ENCODE measurements at regions not wholly inside any gene's neighbourhood (a gene's known extent, or its start where the extent isn't known, plus 50 kb on each side); places are given as distances from the start of the nearest gene placed in this dataset.
A peak's percentile ranks its signal among the peaks of the same experiment; 100 is the strongest.

DNA sequence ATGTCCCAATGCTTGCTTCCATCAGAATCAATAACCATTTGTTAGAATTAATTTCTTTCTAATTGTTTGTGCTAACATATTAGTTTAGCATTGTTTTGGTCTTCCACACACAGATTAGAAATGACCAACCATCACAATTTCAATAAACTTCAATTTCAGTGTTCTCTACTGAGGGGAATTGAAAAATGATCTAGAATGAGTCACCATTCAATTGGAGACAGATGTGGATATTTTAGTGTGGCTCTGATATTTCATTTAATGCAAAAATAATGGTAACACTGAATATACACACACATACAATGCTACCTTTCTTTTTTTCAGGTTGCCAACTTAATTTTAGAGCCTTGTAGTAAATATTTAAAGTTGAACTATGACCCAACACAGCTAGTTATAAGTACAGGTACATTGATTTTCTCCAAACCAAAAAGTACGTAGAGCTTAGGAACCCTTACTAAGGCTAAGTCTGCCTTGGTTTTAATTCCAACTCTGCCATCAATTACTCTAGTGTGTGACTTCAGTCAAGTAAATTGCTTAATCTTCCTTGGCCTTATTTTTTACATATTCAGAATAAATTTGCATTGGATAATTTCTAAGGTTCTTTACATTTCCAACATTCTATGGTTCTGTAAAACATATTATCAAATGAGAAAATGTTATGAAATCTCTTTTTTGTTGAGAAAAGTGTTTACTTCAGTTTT lies 143.9 kb downstream of the DMRTA1 start:
- Histone ChIP-seq H3K4me3 (no peak overlapping the region), H3K36me3 (no peaks in the 10 kb centered on the region), H3K4me1 (no peaks in the 10 kb centered on the region), H3K27ac (no peak overlapping the region), H3K27me3 (no peaks in the 10 kb centered on the region), H3K9me3 (no peaks in the 10 kb centered on the region)
- ATAC-seq (no peak), DNase-seq (no peak)
- no peak for TF ChIP-seq POLR2A (IDR thresholded peaks at IDR 0.05)
- in situ Hi-C loops (cut with MboI; ENCODE audit: low sequenced_read_pairs in 4 of 4), result no loop called here
- intact Hi-C loops (cut with DNase I; ENCODE audit: low total_unique reads), result no loop called here

DNA sequence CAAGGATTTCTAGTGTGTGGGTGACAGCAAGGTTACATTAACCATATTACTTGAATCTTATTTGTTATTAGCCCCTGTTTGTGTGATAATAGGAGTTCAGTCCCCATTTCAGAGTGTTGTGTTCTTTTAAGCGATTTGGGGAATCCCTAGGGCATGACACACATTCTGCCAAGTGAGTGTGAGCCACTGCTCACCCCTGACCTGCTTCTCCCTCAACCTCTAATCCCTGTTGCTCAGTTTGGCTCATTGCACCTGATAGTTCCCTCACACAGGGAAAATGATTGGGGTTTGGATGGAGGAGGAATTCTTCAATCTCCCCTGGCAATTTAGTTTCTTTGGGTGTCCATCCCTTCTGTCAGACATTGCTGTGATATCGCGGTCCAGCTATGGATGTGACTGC lies 149.2 kb downstream of the DMRTA1 start:
- in situ Hi-C loops (cut with MboI; ENCODE audit: low sequenced_read_pairs in 4 of 4), result no loop called here
- H3K36me3 ChIP-seq, result no peaks in the 10 kb centered on the region
- ATAC-seq (no peak), DNase-seq (no peak)
- H3K4me1 ChIP-seq, result no peaks in the 10 kb centered on the region
- H3K27me3 ChIP-seq, result no peaks in the 10 kb centered on the region
- H3K9me3 ChIP-seq, result no peaks in the 10 kb centered on the region
- no peak overlapping the region for H3K4me3 ChIP-seq
- intact Hi-C loops (cut with DNase I; ENCODE audit: low total_unique reads), result no loop called here
- TF ChIP-seq, protein P1, sequence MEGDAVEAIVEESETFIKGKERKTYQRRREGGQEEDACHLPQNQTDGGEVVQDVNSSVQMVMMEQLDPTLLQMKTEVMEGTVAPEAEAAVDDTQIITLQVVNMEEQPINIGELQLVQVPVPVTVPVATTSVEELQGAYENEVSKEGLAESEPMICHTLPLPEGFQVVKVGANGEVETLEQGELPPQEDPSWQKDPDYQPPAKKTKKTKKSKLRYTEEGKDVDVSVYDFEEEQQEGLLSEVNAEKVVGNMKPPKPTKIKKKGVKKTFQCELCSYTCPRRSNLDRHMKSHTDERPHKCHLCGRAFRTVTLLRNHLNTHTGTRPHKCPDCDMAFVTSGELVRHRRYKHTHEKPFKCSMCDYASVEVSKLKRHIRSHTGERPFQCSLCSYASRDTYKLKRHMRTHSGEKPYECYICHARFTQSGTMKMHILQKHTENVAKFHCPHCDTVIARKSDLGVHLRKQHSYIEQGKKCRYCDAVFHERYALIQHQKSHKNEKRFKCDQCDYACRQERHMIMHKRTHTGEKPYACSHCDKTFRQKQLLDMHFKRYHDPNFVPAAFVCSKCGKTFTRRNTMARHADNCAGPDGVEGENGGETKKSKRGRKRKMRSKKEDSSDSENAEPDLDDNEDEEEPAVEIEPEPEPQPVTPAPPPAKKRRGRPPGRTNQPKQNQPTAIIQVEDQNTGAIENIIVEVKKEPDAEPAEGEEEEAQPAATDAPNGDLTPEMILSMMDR (IDR thresholded peaks at IDR 0.05 in 4 of 5, conservative IDR thresholded peaks at IDR 0.05 in 1 of 5), result no peak
- no peak for TF ChIP-seq POLR2A (IDR thresholded peaks at IDR 0.05)
- H3K27ac ChIP-seq, result no peak overlapping the region

DNA sequence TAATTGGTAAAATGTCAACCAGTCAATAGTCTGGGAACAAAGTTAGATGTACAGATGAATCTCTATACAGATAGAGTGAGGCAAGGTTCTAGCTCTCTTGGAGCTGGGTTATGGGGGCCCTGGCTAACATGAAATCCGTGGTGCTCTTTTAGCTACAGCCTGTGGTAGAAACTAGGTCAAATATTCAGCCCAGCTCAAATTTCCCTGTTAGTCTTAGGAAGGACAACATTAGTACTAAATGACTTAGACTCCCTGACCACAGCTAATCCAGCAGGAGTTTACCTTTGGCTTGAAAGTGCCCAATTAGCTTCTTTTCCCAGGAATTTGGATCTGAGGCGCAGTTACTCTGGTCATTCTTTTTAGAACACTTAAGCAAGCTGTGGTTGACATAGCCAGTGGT lies 170.5 kb downstream of the DMRTA1 start:
- H3K9me3 ChIP-seq, result no peaks in the 10 kb centered on the region
- DNase-seq, result peak in 1 of 2 donors; percentile 11
- TF ChIP-seq, protein P1 (IDR thresholded peaks at IDR 0.05 in 4 of 5, conservative IDR thresholded peaks at IDR 0.05 in 1 of 5), result no peak
- no peak for TF ChIP-seq POLR2A (IDR thresholded peaks at IDR 0.05)
- in situ Hi-C loops (cut with MboI; ENCODE audit: low sequenced_read_pairs in 4 of 4), result no loop called here
- H3K27ac ChIP-seq, result peak overlapping the region; percentile 46 to 56 (median 50)
- H3K4me3 ChIP-seq, result no peak overlapping the region
- H3K27me3 ChIP-seq, result no peaks in the 10 kb centered on the region
- H3K4me1 ChIP-seq, result peaks cover 12 to 13% of the 10 kb centered on the region in 2 donors
- intact Hi-C loops (cut with DNase I; ENCODE audit: low total_unique reads), result loop anchor here (5.0 kb wide), 1 partner anchor 70 kb away; no protein-coding TSS in a partner anchor
- ATAC-seq, result peak; percentile 93 to 94
- no peaks in the 10 kb centered on the region for H3K36me3 ChIP-seq

DNA sequence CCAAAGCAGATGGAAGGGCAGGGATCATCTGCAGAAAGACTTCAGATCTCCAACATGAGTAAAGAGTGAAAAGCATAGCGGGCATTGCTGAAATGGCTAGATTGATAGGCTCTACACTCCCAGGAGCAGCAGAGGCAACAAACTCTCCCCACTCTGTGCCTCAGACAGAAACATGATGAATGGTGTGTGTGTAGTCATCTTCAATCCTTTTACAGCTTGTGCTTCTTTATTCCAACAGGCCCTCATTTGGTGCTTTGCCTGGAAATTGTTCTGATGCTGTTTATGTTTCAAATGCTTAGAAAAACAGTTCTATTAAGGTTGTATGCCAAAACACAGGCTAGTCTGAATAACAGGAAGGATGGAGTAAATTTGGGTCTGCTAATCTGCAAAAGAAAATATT lies 176.2 kb downstream of the DMRTA1 start:
- TF ChIP-seq, protein P1 (IDR thresholded peaks at IDR 0.05 in 4 of 5, conservative IDR thresholded peaks at IDR 0.05 in 1 of 5), result no peak
- no peak for TF ChIP-seq POLR2A (IDR thresholded peaks at IDR 0.05)
- Histone ChIP-seq H3K27me3 (no peaks in the 10 kb centered on the region), H3K27ac (no peak overlapping the region), H3K4me3 (no peak overlapping the region), H3K36me3 (no peaks in the 10 kb centered on the region), H3K4me1 (no peaks in the 10 kb centered on the region), H3K9me3 (no peaks in the 10 kb centered on the region)
- ATAC-seq (no peak), DNase-seq (no peak)
- intact Hi-C loops (cut with DNase I; ENCODE audit: low total_unique reads), result no loop called here
- in situ Hi-C loops (cut with MboI; ENCODE audit: low sequenced_read_pairs in 4 of 4), result no loop called here

DNA sequence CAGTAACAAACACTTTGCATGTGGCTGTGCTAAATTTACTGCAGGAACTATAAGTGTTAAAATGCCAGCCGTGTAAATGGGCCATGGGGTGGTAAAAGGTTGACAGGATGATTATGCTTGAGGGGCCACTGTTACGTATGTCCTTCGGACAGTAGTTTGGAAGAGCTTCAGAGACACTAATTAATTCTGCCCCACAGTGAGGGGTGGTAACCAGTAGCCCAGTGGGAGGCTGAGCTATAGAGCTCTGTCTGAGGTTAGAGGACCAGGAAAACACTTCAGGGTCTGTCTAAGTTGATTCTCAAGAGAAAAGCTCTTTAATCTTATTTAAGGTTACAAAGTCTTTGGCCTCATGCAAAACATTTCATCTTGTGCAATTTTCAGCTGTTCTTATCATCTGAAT lies 176.6 kb downstream of the DMRTA1 start:
- no peak overlapping the region for H3K4me3 ChIP-seq
- no peaks in the 10 kb centered on the region for H3K9me3 ChIP-seq
- intact Hi-C loops (cut with DNase I; ENCODE audit: low total_unique reads) (no loop called here), in situ Hi-C loops (cut with MboI; ENCODE audit: low sequenced_read_pairs in 4 of 4) (no loop called here)
- no peak for ATAC-seq
- DNase-seq, result no peak
- H3K27ac ChIP-seq, result no peak overlapping the region
- TF ChIP-seq POLR2A (IDR thresholded peaks at IDR 0.05), result no peak
- TF ChIP-seq, protein P1 (IDR thresholded peaks at IDR 0.05 in 4 of 5, conservative IDR thresholded peaks at IDR 0.05 in 1 of 5), result no peak
- no peaks in the 10 kb centered on the region for H3K36me3 ChIP-seq
- H3K27me3 ChIP-seq, result no peaks in the 10 kb centered on the region
- H3K4me1 ChIP-seq, result no peaks in the 10 kb centered on the region

All from gastrocnemius medialis (tissue), 4 donors.